ENCODE measurements at regions not wholly inside any gene's neighbourhood (a gene's known extent, or its start where the extent isn't known, plus 50 kb on each side); places are given as distances from the start of the nearest gene placed in this dataset.

GRCh38 chr7:65750511-65751344 is 122.1 kb upstream of the VKORC1L1 start (continued):
- no peak for TF ChIP-seq ATF2 (IDR thresholded peaks at IDR 0.05; ENCODE audit: low read length)
- TF ChIP-seq KDM1A (IDR thresholded peaks at IDR 0.05; ENCODE audit: borderline replicate concordance, low read length): no peak
- TF ChIP-seq ZNF274 (IDR thresholded peaks at IDR 0.05; ENCODE audit: borderline replicate concordance, extremely low read depth, low read length): no peak
- no peak for TF ChIP-seq EGR1 (IDR thresholded peaks at IDR 0.05; ENCODE audit: borderline replicate concordance, low read depth, low read length)
- TF ChIP-seq TBP (IDR thresholded peaks at IDR 0.05; ENCODE audit: low read depth, low read length): 0 out of 2 replicates have a peak, but pooled peaks have one; percentile 66
- no peak for TF ChIP-seq RAD21 (IDR thresholded peaks at IDR 0.05 in 1 of 2, conservative IDR thresholded peaks at IDR 0.05 in 1 of 2; ENCODE audit: low read depth in 2 of 2, low read length in 2 of 2)
- TF ChIP-seq E2F6 (IDR thresholded peaks at IDR 0.05): no peak; the same call in 1 of the 2 replicates
- peak; percentile 76 for TF ChIP-seq PHF8 (conservative IDR thresholded peaks at IDR 0.05; ENCODE audit: low read depth, low read length)
- no peak for TF ChIP-seq SIX5 (IDR thresholded peaks at IDR 0.05; ENCODE audit: low read depth, low read length)
- TF ChIP-seq CHD2 (IDR thresholded peaks at IDR 0.05; ENCODE audit: low read length): peak; percentile 76; the same call in 1 of the 2 replicates
- no peak for TF ChIP-seq CEBPB (IDR thresholded peaks at IDR 0.05; ENCODE audit: low read depth, low read length)
- TF ChIP-seq CTBP2 (IDR thresholded peaks at IDR 0.05; ENCODE audit: borderline replicate concordance, insufficient read depth, insufficient read length, low read length): no peak
- TF ChIP-seq CREB1 (IDR thresholded peaks at IDR 0.05): no peak
- TF ChIP-seq SP2 (IDR thresholded peaks at IDR 0.05; ENCODE audit: low read length): peak; percentile 36; the same call in 1 of the 2 replicates
- TF ChIP-seq ASH2L (IDR thresholded peaks at IDR 0.05; ENCODE audit: low read length): peak; percentile 55
- TF ChIP-seq POLR2A (IDR thresholded peaks at IDR 0.05; ENCODE audit: control extremely low read depth in 1 of 2, low read depth in 2 of 2, low read length in 2 of 2): peak in 1 of 2 experiments; percentile 91; a peak in 2 of 3 replicates
- no peak for TF ChIP-seq HDAC6 (IDR thresholded peaks at IDR 0.05; ENCODE audit: low read depth, low read length)
- TF ChIP-seq HDAC2 (IDR thresholded peaks at IDR 0.05; ENCODE audit: borderline replicate concordance in 1 of 2, low read depth in 2 of 2, low read length in 2 of 2): no peak
- TF ChIP-seq SP1 (IDR thresholded peaks at IDR 0.05; ENCODE audit: low read depth, low read length): peak; percentile 93
- no peak for TF ChIP-seq GABPA (IDR thresholded peaks at IDR 0.05; ENCODE audit: borderline replicate concordance, insufficient read depth, low read length)
- no peak for TF ChIP-seq BACH1 (IDR thresholded peaks at IDR 0.05; ENCODE audit: low read length)
- TF ChIP-seq SUZ12 (IDR thresholded peaks at IDR 0.05; ENCODE audit: low read length): no peak
- no peak for TF ChIP-seq POU5F1 (IDR thresholded peaks at IDR 0.05; ENCODE audit: low read depth, low read length)

Data from H1 (cell line).